IMR-90 (cell line): ENCODE measurements at regions not wholly inside any gene's neighbourhood (a gene's known extent, or its start where the extent isn't known, plus 50 kb on each side); places are given as distances from the start of the nearest gene placed in this dataset.

Experiments used
- ATAC-seq: fragments of 200-7000 bp; cut with Tn5 transposase; 2 replicates; pipeline ENCODE4 v1.9.1; 2020; ENCODE audit warnings: low read depth, mild to moderate bottlenecking, moderate library complexity
- BruUV-seq: library from RNA; stranded (reverse); fragments of 400-500 nt; replicated peaks from 2 replicates; lab custom pipeline; 2021; lab: Mats Ljungman, UMichigan
- CTCF ChIA-PET: fragments of 300-600 bp; formaldehyde crosslinking; extraction: SDS; loops from one replicate; lab custom pipeline; 2021; ENCODE audit warnings: antibody characterized with exemption; lab: Yijun Ruan, JAX
- POLR2A ChIA-PET: fragments of 300-600 bp; sonication (Branson Sonifier 250); formaldehyde crosslinking; loops from one replicate; lab custom pipeline; 2022; ENCODE audit warnings: antibody characterized with exemption; ENCODE audit not compliant: unreplicated experiment; lab: Charles Lee
- DNase-seq: peaks from one replicate; pipeline ENCODE4 v3.0.0; 2013
- H2AFZ ChIP-seq: replicated peaks from 2 replicates; pipeline ENCODE3; 2013; ENCODE audit warnings: low read length, mild to moderate bottlenecking; ENCODE audit not compliant: poor library complexity
- H2AK5ac ChIP-seq: 2 replicates; pipeline ENCODE4 v1.6.1; 2013; ENCODE audit warnings: low read depth, low read length, inconsistent platforms
- H2AK9ac ChIP-seq: replicated peaks from 2 replicates; pipeline ENCODE3; 2013; ENCODE audit warnings: mild to moderate bottlenecking, low read depth, low read length, moderate library complexity; ENCODE audit not compliant: poor library complexity
- H2BK120ac ChIP-seq: 2 replicates; pipeline ENCODE4 v1.6.1; 2013; ENCODE audit warnings: low read depth, low read length, inconsistent platforms
- H2BK15ac ChIP-seq: 3 replicates; pipeline ENCODE4 v1.6.1; 2013; ENCODE audit warnings: low read depth, low read length, inconsistent platforms
- H2BK20ac ChIP-seq: 2 replicates; pipeline ENCODE4 v1.6.1; 2013; ENCODE audit warnings: low read depth, mild to moderate bottlenecking, inconsistent platforms, low read length, moderate library complexity
- H2BK5ac ChIP-seq: 2 replicates; pipeline ENCODE4 v1.6.1; 2013; ENCODE audit warnings: mild to moderate bottlenecking, low read depth, low read length, inconsistent platforms; ENCODE audit not compliant: poor library complexity, severe bottlenecking
- H3K14ac ChIP-seq: replicated peaks from 2 replicates; pipeline ENCODE4 v1.6.1; 2013; ENCODE audit warnings: low read depth, low read length, inconsistent platforms
- H3K18ac ChIP-seq: 2 replicates; pipeline ENCODE4 v1.6.1; 2013; ENCODE audit warnings: low read depth, low read length, control low read depth
- H3K23ac ChIP-seq: 2 replicates; pipeline ENCODE4 v1.6.1; 2013; ENCODE audit warnings: low read depth, low read length, inconsistent platforms
- H3K27ac ChIP-seq: 2 replicates; pipeline ENCODE4 v1.5.1; 2013; ENCODE audit warnings: mild to moderate bottlenecking, control low read depth, low read length; ENCODE audit not compliant: insufficient read depth
- H3K27me3 ChIP-seq: 2 replicates; pipeline ENCODE4 v1.6.1; 2013; ENCODE audit warnings: low read length; ENCODE audit not compliant: control insufficient read depth, insufficient read depth
- H3K36me3 ChIP-seq: 2 replicates; pipeline ENCODE4 v1.6.1; 2013; ENCODE audit warnings: low read length, mixed read lengths; ENCODE audit not compliant: control insufficient read depth, insufficient read depth
- H3K4ac ChIP-seq: 2 replicates; pipeline ENCODE4 v1.6.1; 2013; ENCODE audit warnings: low read depth, low read length, inconsistent platforms
- H3K4me1 ChIP-seq: 2 replicates; pipeline ENCODE4 v1.6.1; 2013; ENCODE audit warnings: low read length, mixed read lengths; ENCODE audit not compliant: control insufficient read depth, insufficient read depth
- H3K4me2 ChIP-seq: 2 replicates; pipeline ENCODE4 v1.6.1; 2013; ENCODE audit warnings: low read depth, mild to moderate bottlenecking, control low read depth, low read length, moderate library complexity
- H3K4me3 ChIP-seq: 2 replicates; pipeline ENCODE4 v1.5.1; 2013; ENCODE audit warnings: low read depth, mild to moderate bottlenecking, control low read depth, low read length, moderate library complexity; ENCODE audit not compliant: insufficient read depth
- H3K56ac ChIP-seq: 2 replicates; pipeline ENCODE4 v1.6.1; 2013; ENCODE audit warnings: low read length, inconsistent platforms; ENCODE audit not compliant: insufficient read depth; ENCODE audit errors: extremely low read depth
- H3K79me1 ChIP-seq, 2 experiments: 2 replicates each; pipeline ENCODE4 v1.6.1; 2013; ENCODE audit warnings: low read length in 2 of 2, inconsistent platforms in 1 of 2, low read depth in 1 of 2
- H3K9ac ChIP-seq: 2 replicates; pipeline ENCODE4 v1.6.1; 2013; ENCODE audit warnings: low read depth, low read length, control low read depth
- H3K9me1 ChIP-seq: 2 replicates; pipeline ENCODE4 v1.6.1; 2013; ENCODE audit warnings: low read length, inconsistent platforms; ENCODE audit not compliant: insufficient read depth
- H3K9me3 ChIP-seq: 2 replicates; pipeline ENCODE4 v1.6.1; 2013; ENCODE audit warnings: low read length; ENCODE audit not compliant: control insufficient read depth, insufficient read depth
- H4K20me1 ChIP-seq: 2 replicates; pipeline ENCODE4 v1.6.1; 2013; ENCODE audit warnings: low read length, inconsistent platforms; ENCODE audit not compliant: insufficient read depth
- H4K5ac ChIP-seq: 2 replicates; pipeline ENCODE4 v1.6.1; 2013; ENCODE audit warnings: mild to moderate bottlenecking, low read depth, low read length, control low read depth
- H4K8ac ChIP-seq, 2 experiments: 2 replicates each; pipeline ENCODE4 v1.6.1; 2013; ENCODE audit warnings: low read depth in 2 of 2, low read length in 2 of 2, control low read depth in 1 of 2, inconsistent platforms in 1 of 2
- H4K91ac ChIP-seq: 2 replicates; pipeline ENCODE4 v1.6.1; 2013; ENCODE audit warnings: low read depth, low read length, inconsistent platforms; ENCODE audit not compliant: insufficient read depth
- ELK1 ChIP-seq: fragments of 150-350 bp; IDR thresholded peaks from 2 replicates; pipeline ENCODE4 v1.6.1; 2016; ENCODE audit warnings: low read depth, mild to moderate bottlenecking, low read length, moderate library complexity, borderline replicate concordance
- RFX5 ChIP-seq: IDR thresholded peaks from 2 replicates; pipeline ENCODE4 v1.8.0; 2012; ENCODE audit warnings: low read depth, mild to moderate bottlenecking, low read length, moderate library complexity
- WGBS, 2 experiments: methylation state at CpG; one replicate each; pipeline versions ENCODE4 v1.1.5 to v1.1.7; 2013; ENCODE audit warnings: missing lambda C conversion rate in 2 of 2; ENCODE audit not compliant: insufficient read length in 1 of 2; ENCODE audit errors: extremely low coverage in 2 of 2; 5-methylcytosine and 5-hydroxymethylcytosine counted together
- dilution Hi-C: fragments of 300-500 bp; cut with HindIII; formaldehyde crosslinking; loops from one replicate; pipeline ENCODE4 v1.14.3; 2018; ENCODE audit warnings: low sequenced_read_pairs; ENCODE audit not compliant: unreplicated experiment
- in situ Hi-C: fragments of 300-500 bp; cut with MboI; formaldehyde crosslinking; loops from 3 replicates; pipeline ENCODE4 v1.14.3; 2019; ENCODE audit warnings: low sequenced_read_pairs, inconsistent platforms, mixed read lengths
- intact Hi-C: fragments of 100-400 bp; cut with micrococcal nuclease; formaldehyde crosslinking; loops from 2 replicates; pipeline ENCODE4 v1.10.0; 2022

GRCh38 chr3:6147883-6148282, 713.0 kb upstream of the GRM7 start:
- H3K36me3 ChIP-seq: no peaks in the 10 kb centered on the region
- no peak overlapping the region for H2BK120ac ChIP-seq
- H3K4ac ChIP-seq: no peak overlapping the region
- no peak overlapping the region for H4K5ac ChIP-seq
- 0 out of 2 replicates have a peak, but pooled peaks cover 2% of the 10 kb centered on the region for H3K9me3 ChIP-seq
- no peaks in the 10 kb centered on the region for H3K27me3 ChIP-seq
- H4K20me1 ChIP-seq: no peaks in the 10 kb centered on the region
- no peak overlapping the region for H2BK15ac ChIP-seq
- H3K79me1 ChIP-seq: no peaks in the 10 kb centered on the region
- H3K27ac ChIP-seq: no peak overlapping the region
- WGBS, 2 experiments: no CpG with 5 or more reads among the region's 6 CpGs
- no peak overlapping the region for H3K9ac ChIP-seq
- no peak overlapping the region for H2BK20ac ChIP-seq
- H3K4me3 ChIP-seq: no peak overlapping the region
- H4K8ac ChIP-seq: no peak overlapping the region
- H3K4me2 ChIP-seq: no peak overlapping the region
- intact Hi-C loops (no loop called here), dilution Hi-C loops (no loop called here), in situ Hi-C loops (no loop called here)
- no peak overlapping the region for H4K91ac ChIP-seq
- no peak overlapping the region for H2BK5ac ChIP-seq
- BruUV-seq: no TSS peak
- H3K23ac ChIP-seq: no peak overlapping the region
- H2AK5ac ChIP-seq: no peak overlapping the region
- no peak overlapping the region for H2AK9ac ChIP-seq
- H3K4me1 ChIP-seq: no peaks in the 10 kb centered on the region
- no peaks in the 10 kb centered on the region for H3K9me1 ChIP-seq
- H3K18ac ChIP-seq: no peak overlapping the region
- no peak overlapping the region for H3K14ac ChIP-seq
- H2AFZ ChIP-seq: no peak overlapping the region
- H3K56ac ChIP-seq: no peak overlapping the region
- CTCF ChIA-PET: no interaction called here
- DNase-seq: no peak
- no peak for ATAC-seq
- TF ChIP-seq RFX5: no peak
- TF ChIP-seq ELK1: no peak
- POLR2A ChIA-PET: no interaction called here
